Stimulated activated CD8-positive, alpha-beta memory T cell treated with anti-CD3 and anti-CD28 coated beads, Interleukin-2, amount 100 ng/mL, for 48 hours (primary cell): ENCODE measurements at regions not wholly inside any gene's neighbourhood (a gene's known extent, or its start where the extent isn't known, plus 50 kb on each side); places are given as distances from the start of the nearest gene placed in this dataset.
"Not testable (repeated sequence)": the region's sequence is repeated elsewhere in the genome, so short reads cannot be mapped to it uniquely, and the experiment has no call there.

ENCODE experiments used
- DNase-seq, 2 donors: peaks; one replicate each; pipeline ENCODE4 v3.0.0-alpha.2; 2020; ENCODE audit warnings: low read depth in 2 of 2

DNA sequence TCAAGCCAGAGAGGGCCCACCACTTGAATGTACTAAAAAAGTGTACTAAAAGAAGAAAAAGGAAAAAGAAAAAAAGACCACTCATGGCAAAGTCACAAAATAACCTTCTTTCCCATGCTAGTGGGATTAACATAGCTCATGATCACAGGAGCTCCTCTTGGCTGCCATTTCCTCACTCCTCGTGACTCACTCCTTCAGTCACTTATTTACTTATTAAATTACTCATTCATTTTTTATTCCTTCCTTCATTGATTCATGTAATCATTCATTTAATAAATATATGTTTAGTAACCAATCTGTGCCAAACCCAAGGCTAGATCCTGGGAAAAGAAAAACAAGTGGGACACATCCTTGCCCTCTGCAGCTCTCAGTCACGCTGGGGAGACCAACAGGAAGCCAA is 300.5 kb downstream of the INSIG2 start:
- no peak for DNase-seq

DNA sequence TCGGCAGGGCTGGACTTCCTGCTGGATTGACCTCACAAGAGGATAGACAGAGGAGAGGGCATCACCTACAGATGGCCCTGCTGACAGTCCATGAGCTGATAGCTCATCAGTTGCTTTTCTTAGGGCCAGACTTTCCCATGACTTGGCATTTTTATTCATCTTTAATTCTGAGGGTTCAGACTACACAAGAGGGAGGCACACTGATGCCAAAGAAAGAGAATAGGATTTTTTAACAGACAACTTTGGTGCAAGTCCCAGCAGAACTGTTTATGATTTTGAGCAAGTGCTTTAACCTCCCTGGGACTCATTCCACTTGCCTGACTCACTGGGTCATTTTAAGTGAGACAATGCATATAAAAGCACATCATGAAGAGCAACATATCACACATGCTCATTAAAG is 299.2 kb downstream of the INSIG2 start:
- DNase-seq = no peak

DNA sequence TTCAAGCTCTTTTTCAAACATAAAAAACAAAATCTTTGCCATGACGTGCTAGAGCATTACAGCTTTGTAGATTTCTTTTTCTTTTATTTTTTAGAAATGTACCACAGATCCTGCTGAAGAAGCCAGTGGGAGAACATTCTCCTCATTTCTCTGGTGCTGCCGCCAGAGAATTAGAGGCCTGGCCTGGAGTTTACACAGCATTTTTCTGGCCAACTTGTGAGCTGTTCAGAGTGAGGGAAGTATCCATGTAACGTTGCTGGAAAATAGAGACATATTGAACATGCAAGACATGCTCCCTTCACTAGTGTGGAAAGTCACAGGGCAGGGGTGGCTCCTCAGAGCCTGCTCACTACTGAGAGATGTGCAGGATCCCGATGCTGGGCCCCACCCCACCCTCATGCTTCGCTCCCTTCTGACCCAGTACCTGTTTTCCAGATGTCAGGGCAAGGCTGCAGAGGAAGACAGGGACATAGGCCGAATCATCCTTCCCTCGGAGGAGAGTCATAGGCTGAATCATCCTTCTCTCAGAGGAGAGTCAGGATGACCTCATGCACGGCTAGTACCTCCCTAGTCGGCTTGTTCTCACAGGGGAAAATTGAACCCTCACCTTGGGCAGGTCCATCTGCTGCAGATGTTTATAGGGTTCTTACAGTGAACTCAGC is 298.5 kb downstream of the INSIG2 start:
- no peak for DNase-seq

DNA sequence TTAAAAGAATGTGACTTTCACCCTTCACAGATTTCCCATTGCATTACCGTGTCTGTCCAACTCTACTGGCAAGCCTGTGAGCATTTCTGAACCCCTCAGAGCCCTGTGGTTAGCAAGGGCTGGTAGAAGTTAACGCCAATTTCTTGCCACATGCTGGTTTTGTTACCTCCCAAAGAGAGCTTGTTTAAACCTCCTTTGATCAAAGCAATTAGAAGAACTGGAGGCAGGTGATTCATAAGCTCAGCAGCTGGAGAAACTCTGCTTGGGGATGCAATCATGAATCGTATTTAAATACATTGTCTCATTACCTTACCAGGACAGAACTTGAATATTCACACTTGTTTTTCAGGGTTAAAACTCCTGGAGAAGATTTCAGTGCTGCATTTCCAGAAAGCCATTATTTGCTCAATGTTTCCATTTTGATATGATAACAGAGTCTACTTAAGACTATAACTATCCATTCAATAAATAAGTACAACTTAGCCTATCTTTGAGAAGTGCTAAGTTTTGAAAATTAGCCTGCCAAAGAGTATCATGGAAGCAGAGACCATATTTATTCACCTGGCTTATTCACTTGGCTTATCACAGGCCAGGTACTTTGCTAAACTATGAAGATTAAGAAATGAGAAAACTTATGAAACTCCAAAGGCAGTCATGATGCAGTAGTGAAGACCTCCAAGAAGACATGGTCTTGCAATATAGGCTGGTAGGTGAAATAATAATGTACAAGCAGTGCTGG is 292.8 kb downstream of the INSIG2 start:
- DNase-seq = no peak

DNA sequence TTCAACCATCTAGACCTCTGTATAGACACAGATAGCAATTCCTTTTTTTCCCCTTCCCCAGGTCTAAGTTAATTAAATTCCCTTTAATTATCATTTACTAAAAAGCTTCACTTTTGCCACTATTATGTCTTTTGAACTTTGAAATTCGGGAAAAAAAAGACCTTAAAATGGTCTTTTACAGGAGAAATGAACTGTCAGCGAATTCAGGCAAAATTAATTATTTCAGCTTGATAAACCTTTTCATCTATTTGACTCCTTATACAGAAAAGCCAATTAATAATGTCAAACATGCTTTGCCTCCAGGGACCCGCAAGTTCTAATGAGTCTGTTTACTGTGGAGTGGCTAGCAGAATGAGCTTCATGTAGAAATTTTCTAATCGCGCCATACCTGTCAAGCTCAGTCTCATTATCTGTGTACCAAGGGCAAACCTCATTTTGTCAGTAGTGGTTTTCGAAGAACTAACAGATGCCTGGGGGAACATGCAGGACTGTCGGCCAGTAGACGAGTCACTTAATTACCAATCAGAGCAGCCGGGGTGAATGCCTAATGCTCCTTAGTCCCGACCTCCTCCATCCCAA is 287.7 kb downstream of the INSIG2 start:
- DNase-seq = no peak

DNA sequence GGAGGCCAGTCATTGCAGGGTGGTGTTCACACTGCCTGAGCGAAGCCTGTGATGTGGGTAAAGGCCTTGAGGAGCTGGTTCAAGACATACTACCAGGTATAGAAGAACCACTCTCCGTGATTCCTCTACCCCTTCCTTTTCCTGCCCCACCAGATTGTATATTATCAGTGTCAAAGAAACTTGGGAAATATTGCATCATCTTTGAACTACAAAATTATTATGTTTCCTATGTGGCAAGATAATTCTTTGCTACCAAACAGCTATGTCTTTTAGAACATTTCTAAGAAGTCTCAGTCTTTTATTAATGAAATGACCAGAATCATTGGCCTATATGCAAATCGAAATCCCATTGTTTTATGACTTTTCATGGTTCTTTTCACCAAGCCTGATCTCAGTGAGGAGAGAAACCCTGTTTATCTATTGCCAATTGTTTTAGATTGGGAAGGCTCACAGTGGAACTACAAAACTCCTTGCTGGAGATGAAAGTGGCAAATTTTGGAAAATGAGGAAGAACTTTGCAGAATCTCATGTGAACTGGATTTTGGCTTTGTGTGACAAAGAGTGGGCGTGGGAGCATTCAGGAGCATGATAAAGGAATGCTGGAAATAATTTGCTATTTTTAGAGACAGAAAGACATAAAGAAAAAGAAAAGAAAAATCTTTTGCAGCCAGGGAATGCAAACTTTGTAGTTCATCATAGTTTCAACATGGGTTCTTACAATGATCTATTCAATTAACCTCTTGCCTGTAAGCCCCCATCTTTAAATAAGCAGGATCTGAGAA is 286.9 kb downstream of the INSIG2 start:
- no peak for DNase-seq

DNA sequence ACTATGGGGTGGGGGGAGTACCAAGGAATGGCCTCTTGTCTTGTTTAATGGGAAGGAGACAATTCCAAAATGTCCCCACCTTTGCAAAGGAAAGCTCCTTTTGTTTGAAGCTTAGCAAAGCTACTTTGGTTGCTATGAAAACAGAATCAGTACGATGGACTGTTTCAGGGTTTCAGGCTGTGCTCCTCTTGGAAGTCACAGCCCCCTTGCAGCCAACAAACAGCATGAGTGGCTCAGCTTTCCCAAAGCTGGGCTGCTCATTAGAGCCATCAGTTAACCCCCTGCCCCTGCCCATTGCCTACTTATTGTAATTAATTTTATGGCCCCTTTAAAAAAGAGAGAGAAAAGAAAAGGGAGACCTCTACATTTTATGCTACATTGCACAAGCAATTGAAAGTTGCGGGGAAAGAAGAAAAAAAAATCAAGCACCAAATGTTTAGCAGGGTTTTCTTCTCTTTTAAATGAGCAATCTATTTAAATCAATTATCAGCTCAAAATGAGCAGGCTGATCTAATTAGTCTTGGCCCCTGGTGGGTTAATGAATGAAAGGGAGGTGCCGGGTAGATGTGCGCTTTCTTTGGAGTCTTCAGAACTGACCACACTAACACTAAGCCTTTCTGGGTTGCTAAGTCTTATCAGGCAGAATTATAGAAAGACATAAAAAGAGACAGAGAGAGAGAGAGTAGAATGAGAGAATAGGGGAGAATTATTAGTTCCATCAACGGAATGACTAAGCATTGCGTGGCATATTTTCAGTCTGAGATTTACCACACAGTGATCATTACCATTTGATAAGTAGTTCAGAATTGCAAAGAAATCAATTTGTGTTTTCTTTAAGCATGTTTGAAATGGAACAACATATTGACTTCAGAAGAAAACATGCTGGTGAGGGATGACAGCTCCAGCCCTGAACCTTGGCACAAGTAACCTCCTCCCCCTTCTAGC is 284.9 kb downstream of the INSIG2 start:
- DNase-seq = no peak

DNA sequence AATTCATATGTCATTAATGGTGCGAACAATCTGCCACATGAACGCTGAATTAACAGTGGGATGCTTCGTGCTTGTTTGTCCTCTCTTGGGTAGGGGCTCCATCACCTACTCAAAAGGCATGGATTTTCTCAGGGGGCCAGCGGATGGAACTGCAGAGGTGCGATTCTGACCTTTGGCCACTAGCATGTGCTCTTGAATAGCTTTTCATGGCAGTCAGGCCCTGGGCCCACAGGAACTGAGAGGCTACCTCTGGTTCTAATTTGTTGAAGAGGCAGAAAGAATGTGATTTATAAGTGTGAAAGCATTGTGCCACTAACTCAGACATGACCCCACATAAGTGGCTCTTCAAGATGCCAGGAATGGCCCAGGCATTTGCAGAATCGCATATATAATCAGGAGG is 283.2 kb downstream of the INSIG2 start:
- DNase-seq = no peak

DNA sequence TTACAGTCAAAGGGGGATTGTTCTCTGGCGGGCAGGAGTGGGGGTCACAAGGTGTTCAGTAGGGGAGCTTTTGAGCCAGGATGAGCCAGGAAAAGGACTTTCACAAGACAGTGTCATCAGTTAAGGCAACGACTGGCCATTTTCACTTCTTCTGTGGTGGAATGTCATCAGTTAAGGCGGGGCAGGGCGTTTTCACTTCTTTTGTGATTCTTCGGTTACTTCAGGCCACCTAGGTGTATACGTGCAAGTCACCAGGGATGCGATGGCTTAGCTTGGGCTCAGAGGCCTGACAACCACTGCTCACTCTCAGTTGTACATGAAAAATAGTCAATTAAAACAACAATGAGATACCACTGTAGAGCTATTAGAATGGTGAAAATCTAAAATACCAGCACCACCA is 281.2 kb downstream of the INSIG2 start:
- not testable (repeated sequence) for DNase-seq

DNA sequence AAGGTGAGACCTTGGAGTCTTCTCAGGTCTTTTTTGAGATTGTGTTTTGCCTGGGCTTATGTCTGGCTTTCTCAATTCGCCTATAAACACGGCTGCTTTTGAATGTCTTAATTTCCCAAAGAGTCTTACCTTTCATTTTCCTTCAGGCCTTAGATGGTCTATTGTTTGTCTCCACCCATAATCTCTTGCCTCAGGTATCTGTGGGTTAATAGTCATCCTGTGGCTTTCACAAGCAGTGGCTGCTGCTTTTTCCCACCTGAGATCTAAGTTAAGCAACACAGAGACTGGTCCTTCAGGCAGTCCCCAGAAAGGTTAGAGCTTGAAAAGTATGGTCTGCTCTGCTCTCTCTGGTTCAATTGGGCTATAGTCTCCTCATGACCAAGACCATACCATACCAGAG is 275.3 kb downstream of the INSIG2 start:
- DNase-seq = no peak

DNA sequence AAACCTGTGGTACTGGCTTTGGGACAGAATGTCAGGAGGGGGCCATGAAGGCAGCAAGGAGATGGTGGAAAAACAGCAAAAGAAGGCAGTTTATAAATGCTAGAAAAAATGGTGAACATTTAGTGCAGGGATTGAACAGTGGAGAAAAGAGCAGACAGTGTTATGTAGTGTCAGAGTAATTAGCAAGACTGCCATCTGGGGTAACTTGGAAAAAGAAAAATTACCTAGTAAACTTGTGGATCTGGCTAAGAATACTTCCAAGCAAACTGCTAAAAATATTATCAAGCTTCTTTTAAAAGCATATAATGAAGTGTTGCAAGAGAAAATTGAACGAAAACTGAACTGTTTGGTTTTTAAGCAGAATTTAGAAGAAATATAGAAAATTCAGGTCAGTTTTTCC is 267.8 kb downstream of the INSIG2 start:
- no peak for DNase-seq

DNA sequence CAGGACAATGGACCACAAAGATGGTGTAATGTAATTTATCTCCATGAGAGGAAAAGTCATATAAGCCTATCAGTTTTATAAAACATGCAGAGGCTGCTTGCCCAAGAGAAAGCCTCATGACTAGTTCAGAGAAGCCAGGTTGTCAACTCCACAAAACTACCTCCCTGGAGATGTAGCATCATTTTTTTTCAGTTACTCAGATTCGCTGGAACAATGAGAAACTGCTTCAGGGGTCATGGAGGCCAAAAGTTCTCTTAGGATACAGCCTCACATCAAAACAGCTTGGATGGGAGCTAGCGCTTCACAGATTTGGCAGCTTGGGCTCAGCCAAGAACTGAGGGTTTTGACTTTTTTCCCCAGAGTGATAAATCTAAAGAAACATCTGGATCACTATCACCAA is 263.5 kb downstream of the INSIG2 start:
- DNase-seq = no peak

DNA sequence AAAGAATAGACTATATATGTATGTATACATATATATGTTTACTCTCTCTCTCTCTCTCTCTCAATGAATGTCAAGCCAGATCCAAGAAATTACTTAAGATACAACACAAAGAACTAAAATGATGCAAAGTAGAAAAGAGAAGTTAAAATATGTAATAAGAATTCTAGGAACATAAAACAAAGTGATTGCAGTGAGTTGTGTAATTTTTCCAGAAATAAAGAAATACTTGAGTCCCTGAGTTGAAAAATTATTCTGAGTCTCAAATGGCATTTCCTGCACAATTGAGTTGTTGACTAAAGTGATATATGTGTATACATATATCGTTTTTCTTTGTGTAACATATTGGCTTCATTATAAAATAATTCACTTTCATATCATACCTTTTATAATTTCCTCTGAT is 262.4 kb downstream of the INSIG2 start:
- no peak for DNase-seq

DNA sequence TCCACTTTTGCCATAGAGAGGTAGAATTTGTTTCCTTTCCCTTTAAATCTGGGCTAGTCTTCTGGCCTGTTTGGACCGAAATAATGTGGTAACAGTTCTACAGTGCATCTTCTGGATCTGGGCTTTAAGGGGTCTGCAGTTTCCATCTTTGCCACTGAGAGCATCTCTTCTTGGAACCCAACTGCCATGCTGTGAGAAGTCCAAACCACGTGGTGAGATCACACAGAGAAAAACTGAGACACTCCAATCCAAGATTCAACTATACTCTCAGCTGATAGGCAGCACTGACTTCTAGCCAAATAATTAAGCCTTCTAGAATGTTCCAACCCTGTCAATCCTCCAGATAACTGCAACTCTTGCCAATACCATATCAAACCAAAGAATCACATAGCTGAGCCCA is 261.1 kb downstream of the INSIG2 start:
- no peak for DNase-seq

DNA sequence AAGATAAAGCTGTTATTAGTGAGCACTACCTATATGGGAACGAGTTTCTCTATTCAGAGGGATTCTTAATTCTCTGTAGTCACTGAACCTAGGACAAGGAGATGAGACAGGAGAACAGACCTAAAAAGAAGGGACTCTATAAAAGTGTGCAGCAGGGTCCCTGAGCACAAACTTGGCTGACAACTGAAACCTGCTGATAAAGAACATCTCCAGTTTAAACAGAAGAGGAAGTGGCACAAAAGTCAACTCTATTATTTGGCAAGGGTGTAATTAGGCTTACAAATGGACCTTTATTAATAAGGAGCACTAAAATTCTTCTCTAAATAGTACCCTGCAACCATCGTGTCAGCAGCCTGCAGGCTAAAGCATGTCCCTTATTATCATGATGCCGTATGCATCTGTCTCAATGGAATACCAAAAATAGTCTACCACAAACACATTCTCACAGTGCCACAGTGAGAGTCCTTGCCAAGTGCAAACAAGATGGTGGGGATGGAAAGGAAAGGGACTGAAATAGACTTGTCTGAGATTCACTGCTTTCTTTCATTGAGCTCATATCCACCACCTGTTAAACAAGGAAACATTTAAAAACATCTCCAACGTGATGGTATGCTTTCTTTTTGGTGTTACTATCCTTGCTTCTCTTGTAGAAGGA is 260.2 kb downstream of the INSIG2 start:
- DNase-seq = no peak

DNA sequence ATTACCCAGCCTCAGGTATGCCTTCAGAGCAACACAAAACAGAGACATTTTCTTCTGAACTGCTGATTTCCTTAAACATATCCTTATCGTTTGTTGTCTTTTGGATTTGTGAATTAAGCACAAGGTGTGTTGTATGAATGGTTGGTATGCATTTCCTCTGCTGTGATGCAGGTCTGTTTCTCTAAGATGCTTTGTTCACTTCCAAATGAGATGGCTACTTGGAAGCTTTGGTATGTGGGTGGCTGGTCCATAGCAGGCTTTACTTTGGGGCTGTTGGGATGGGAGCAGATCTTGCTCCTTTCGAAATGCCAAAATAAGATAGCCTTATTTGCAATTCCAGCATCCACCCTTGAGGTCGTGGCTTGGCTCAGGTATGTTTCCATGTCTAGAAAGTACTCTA is 257.2 kb downstream of the INSIG2 start:
- no peak for DNase-seq

DNA sequence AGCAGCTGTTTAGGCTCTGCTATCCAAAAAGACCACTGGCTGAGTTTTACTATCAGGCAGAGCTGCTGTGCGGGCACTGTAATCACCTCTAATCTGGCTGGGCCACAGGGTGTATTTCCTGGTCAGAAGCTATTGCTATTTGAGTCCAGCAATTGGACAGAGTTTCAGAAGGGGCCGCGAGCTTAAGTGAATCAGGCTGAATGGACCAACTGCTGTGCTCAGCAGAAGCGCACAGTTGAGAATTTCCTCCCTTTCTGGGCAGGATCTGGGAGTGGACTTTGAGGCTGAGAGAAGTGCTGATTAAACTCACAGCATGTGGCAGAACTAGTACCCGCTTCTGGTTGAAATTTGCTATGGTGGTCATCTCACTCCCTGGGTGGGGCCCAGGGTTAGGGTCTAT is 251.8 kb downstream of the INSIG2 start:
- no peak for DNase-seq

DNA sequence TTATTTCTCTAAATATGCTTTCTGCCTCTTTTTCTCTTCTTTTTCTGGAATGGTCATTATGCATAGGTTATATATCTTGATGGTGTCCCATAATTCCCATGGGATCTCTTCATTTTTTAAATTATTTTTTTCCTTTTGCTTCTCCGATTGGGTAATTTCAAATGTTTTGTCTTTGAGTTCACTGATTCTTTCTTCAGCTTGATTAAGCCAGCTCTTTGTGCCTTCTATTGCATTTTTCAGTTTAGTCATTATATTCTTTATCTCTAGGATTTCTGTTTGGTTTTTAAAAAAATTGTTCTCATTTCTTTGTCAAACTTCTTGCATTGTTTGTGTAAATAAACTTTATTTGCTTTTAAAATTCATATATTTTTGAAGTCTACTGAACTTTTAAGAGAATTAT is 251.1 kb downstream of the INSIG2 start:
- DNase-seq = no peak

DNA sequence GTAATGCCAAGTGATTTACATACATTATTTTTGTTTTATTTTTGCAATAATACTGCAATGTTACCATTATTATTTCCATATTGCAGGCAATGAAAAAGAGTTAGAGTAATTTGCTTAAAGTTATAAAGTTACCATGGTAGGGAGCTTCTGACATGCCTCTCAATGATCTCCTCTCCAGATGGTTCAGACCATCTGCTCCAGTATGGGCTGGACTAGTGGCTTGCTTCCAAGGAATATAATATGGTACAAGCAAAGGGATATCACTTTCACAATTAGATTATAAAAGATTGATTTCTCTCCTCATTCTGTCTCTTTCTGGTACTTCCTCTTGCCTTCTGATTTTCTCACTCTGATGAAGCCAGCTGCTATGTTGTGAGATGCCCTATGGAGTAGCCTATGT is 245.4 kb downstream of the INSIG2 start:
- DNase-seq = no peak

DNA sequence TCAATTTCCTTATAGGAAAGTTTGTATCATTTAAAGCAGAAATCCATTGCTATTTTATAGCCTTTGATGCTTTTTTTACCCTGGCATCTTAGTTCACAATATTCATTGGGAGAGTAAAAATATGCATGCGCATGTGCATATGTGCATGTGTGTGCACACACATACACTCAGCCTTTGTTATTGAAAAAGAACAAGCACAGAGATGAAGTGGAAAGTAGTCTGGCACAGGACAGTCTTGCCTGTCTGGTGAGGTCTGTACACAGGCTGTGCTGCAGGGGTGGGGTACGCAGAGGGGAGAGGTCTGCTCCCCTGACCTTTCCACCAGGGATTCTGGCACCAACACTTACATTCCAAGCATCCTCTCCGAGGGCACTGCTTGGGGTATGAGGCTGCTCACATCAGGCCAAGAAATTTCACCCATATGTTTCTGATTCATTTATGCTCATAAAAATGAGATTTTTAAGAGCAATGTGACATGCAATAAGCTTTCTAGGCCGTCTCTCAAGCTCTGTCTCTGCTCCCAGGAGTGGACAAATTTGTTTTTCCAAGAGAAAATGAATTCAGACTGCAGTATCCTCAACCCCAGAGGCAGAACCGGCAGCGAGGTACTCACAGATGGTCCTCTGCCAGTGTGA is 237.2 kb downstream of the INSIG2 start:
- no peak for DNase-seq
